ENCODE measurements at regions not wholly inside any gene's neighbourhood (a gene's known extent, or its start where the extent isn't known, plus 50 kb on each side); places are given as distances from the start of the nearest gene placed in this dataset.
"Not testable (repeated sequence)": the region's sequence is repeated elsewhere in the genome, so short reads cannot be mapped to it uniquely, and the experiment has no call there.

- no peak for DNase-seq
- in situ Hi-C loops (cut with MboI; ENCODE audit: low pct_unique_long_range_greater_than_20kb, low sequenced_read_pairs): no loop called here
These were observed 496.3 kb upstream of the TNP1 start for GRCh38 chr2:217356142-217356541.

DNA sequence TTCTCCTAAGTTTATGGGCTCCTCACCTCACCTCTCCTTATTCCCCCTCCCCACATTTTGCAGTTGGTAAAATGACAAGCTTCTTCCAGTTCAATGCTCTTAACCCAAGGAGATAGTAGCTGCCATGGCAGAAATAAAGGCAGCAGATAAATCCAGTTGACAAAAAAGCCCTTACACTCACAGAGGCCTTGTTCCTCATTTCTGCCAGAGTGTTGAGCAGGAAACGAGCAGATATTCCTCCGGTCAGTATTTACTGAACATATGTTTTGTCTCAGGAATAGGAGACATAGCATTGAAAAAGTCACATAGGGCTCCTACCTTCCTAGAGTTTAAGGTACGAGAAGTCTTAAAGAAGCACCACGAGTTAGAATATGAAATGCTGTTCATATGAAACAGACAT is 493.7 kb upstream of the TNP1 start:
- in situ Hi-C loops (cut with MboI; ENCODE audit: low pct_unique_long_range_greater_than_20kb, low sequenced_read_pairs): no loop called here
- peak; percentile 11 for DNase-seq

DNA sequence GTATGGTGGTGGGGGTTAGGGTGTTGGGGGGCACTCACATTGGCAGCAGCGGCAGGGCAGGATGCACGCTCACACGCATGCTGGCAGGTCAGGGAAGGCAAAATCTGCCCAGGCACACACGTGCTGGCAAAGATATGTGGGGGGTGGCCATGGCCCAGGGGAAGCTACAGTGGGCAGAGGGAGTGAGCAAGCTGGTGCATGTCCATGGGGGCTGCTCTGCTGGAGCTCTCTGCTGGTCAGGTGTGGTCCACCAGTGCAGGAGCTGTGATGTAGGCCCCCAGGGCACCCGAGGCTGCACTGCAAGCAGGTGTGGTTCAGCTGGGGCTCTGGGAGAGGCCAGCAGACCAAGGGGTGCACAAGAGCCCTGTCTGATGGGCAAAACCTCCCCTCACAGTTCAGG is 491.5 kb upstream of the TNP1 start:
- DNase-seq: no peak
- in situ Hi-C loops (cut with MboI; ENCODE audit: low pct_unique_long_range_greater_than_20kb, low sequenced_read_pairs): no loop called here

- in situ Hi-C loops (cut with MboI; ENCODE audit: low pct_unique_long_range_greater_than_20kb, low sequenced_read_pairs): no loop called here
These were observed 489.4 kb upstream of the TNP1 start for GRCh38 chr2:217349251-217349650.

GRCh38 chr2:217347630-217348029 is 487.8 kb upstream of the TNP1 start:
- in situ Hi-C loops (cut with MboI; ENCODE audit: low pct_unique_long_range_greater_than_20kb, low sequenced_read_pairs); DNase-seq: not testable (repeated sequence)

More at GRCh38 chr2:217349251-217349650, 489.4 kb upstream of the TNP1 start:
- no peak for DNase-seq

GRCh38 chr2:217346043-217346442 is 486.2 kb upstream of the TNP1 start:
- DNase-seq; in situ Hi-C loops (cut with MboI; ENCODE audit: low pct_unique_long_range_greater_than_20kb, low sequenced_read_pairs): not testable (repeated sequence)

GRCh38 chr2:217340899-217341298 is 481.0 kb upstream of the TNP1 start:
- in situ Hi-C loops (cut with MboI; ENCODE audit: low pct_unique_long_range_greater_than_20kb, low sequenced_read_pairs): no loop called here
- no peak for DNase-seq

GRCh38 chr2:217340176-217340575 is 480.3 kb upstream of the TNP1 start:
- in situ Hi-C loops (cut with MboI; ENCODE audit: low pct_unique_long_range_greater_than_20kb, low sequenced_read_pairs): no loop called here
- no peak for DNase-seq

DNA sequence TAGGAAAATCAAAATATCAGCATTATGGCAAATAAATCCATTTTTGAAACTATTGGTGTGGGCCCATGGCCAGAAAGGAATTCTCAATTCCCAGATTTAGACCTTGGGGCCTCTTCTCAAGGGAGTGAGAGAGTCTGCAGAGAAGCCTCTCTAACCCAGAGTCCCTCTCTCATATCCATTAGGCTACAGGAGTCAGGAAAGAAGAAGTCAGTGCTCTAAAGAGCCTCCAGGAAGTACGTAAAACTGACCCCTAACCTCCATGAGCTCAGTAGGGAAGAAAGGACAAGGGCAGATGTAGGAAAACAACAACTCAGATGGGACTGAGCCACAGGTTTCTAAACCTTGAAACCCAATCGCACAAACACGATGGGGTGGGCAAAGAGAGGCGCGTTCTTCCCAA is 479.9 kb upstream of the TNP1 start:
- in situ Hi-C loops (cut with MboI; ENCODE audit: low pct_unique_long_range_greater_than_20kb, low sequenced_read_pairs): no loop called here
- no peak for DNase-seq

DNA sequence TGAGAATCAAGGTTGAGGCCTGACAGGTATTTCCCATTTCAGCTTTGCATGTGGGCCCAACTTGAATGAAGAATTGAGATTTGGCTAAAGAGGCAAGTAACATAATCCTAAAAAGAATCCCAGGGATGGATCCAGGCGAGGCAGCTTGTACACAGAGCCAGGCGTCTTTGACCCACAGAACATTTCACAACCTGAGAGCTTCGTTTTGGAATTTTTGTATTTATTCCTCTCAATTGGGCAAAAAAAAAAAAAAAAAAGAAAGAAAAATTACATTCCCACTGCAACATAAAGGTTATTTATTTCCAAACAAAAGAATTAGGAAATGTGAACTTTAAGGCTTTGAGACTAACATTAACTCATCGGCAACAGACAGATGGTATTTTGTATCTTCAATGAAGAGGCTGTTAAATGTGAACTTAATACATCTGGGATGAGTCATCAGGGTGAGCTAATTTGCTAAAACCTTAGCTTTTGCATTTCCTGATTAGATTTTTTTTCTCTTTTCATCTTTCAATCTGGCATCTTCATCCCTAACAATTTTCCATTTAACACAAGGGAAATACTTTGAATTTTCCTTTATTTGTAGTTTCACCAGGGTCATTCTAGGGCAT is 478.5 kb upstream of the TNP1 start:
- in situ Hi-C loops (cut with MboI; ENCODE audit: low pct_unique_long_range_greater_than_20kb, low sequenced_read_pairs): no loop called here
- no peak for DNase-seq

- DNase-seq: no peak
- in situ Hi-C loops (cut with MboI; ENCODE audit: low pct_unique_long_range_greater_than_20kb, low sequenced_read_pairs): no loop called here
These were observed 477.9 kb upstream of the TNP1 start for GRCh38 chr2:217337771-217338170.

- in situ Hi-C loops (cut with MboI; ENCODE audit: low pct_unique_long_range_greater_than_20kb, low sequenced_read_pairs): no loop called here
These were observed 476.8 kb upstream of the TNP1 start for GRCh38 chr2:217336694-217337093.

DNA sequence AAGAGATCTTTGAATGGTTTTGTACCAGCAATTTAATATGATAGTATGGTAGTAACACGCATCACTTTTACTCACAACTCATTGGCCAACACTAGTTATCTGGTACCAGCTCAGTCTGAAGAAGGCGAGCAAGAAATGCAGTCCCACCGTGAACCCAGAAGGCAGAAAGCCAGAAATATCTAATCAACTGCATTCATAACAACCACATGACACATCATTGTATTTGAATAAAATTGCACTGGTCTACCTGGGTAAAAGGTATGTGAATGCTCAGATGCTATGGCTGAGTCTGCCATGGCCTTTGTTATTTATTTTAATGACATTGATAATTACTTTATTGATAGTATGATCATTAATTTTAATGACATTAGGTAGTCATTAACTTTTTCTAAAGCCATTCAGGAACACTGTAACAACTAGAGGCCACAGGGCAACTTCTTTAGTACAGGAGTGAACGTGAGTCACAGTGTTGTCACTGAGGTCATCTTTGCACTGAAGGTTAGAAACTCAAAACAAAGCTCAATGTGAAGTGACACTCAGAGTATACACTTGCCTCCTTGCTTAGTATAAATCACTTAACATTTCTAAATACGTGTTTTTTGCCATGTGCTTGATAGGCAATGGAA is 475.6 kb upstream of the TNP1 start:
- in situ Hi-C loops (cut with MboI; ENCODE audit: low pct_unique_long_range_greater_than_20kb, low sequenced_read_pairs): no loop called here
- no peak for DNase-seq

More at GRCh38 chr2:217336694-217337093, 476.8 kb upstream of the TNP1 start:
- no peak for DNase-seq

GRCh38 chr2:217334561-217334960 is 474.7 kb upstream of the TNP1 start:
- in situ Hi-C loops (cut with MboI; ENCODE audit: low pct_unique_long_range_greater_than_20kb, low sequenced_read_pairs): no loop called here
- DNase-seq: no peak

DNA sequence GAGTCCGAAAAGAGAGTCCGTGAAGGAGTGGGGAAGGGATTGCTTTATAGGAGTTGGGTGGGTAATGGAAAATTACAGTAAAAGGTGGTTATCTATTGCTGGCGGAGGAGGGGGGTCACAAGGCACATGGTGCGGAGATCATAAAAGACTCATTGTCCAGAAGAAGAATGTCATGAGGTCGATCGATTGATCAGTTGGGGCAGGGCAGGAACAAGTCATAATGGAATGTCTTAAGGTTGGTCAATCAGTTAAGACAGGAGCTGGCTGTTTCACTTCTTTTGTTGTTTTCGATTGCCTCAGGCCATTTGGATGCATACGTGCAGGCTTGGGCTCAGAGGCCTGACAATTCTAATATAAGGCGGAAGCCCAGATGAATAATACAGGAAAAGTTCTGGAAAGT is 473.0 kb upstream of the TNP1 start:
- in situ Hi-C loops (cut with MboI; ENCODE audit: low pct_unique_long_range_greater_than_20kb, low sequenced_read_pairs): no loop called here
- DNase-seq: no peak

DNA sequence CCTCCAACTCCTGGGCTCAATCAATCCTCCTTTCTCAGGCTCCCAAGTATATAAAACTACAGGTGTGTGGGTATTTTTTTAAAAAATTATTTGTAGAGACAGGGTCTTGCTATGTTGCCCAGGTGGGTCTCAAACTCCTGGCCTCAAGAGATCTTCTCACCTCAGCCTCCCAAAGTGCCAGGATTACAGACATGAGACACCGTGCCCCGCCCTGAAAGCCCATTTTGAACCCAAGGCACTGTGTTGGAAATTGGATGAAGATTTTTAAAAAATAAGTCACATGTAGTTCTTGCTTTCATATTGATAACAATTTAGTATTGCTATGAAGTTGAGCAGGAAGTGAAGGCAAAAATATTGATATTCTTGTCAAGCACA is 472.5 kb upstream of the TNP1 start:
- no peak for DNase-seq
- in situ Hi-C loops (cut with MboI; ENCODE audit: low pct_unique_long_range_greater_than_20kb, low sequenced_read_pairs): no loop called here

GRCh38 chr2:217331523-217332416 is 471.9 kb upstream of the TNP1 start:
- in situ Hi-C loops (cut with MboI; ENCODE audit: low pct_unique_long_range_greater_than_20kb, low sequenced_read_pairs): no loop called here
- no peak for DNase-seq

DNA sequence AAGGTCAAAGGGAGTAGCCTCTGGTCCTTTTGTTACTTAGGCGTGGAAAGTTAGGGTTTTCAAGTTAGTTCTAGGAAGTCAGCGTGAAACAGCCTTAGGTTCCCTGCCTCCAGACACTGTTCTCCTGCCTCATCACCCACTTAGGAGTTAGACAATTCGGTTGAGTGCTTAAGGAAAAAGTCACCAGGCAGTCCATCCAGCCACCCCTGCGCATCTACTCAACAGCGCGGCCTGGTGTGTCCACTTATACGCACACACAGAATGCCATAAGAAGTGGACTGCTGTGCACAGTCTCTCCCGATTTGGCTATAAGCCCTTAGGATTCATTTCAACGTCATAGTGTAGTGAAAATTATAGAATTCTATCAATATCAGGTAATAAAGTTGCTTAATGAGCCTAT is 470.8 kb upstream of the TNP1 start:
- no peak for DNase-seq
- in situ Hi-C loops (cut with MboI; ENCODE audit: low pct_unique_long_range_greater_than_20kb, low sequenced_read_pairs): no loop called here

- DNase-seq: no peak
- in situ Hi-C loops (cut with MboI; ENCODE audit: low pct_unique_long_range_greater_than_20kb, low sequenced_read_pairs): no loop called here
These were observed 469.2 kb upstream of the TNP1 start for GRCh38 chr2:217329023-217329431.

DNA sequence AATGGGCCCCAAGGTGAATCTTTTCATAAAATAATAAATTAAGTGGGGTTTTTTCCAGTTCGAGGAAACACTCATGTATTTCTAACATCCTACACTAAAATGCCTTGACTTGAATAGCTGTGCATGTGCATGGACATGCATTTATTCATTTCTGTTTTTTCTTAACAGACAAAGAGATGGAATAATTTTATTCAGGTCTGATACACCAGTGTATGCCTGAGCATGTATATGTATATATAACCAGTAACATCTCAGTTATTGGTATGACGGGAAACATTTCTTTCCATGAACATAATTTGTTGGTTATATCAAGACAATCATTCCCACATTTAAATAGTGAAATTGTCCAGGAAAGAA is 468.7 kb upstream of the TNP1 start:
- DNase-seq: no peak
- in situ Hi-C loops (cut with MboI; ENCODE audit: low pct_unique_long_range_greater_than_20kb, low sequenced_read_pairs): no loop called here

Data from KBM-7 (cell line).